ENCODE measurements at regions not wholly inside any gene's neighbourhood (a gene's known extent, or its start where the extent isn't known, plus 50 kb on each side); places are given as distances from the start of the nearest gene placed in this dataset.

- DNase-seq (ENCODE audit: low spot score) (no peak), FAIRE-seq (no peak)
Observed at GRCh38 chr12:9258676-9259075, 50.5 kb upstream of the PZP start.

Data from RCC 7860 (cell line).